NCI-H2107 (cell line): ENCODE measurements at regions not wholly inside any gene's neighbourhood (a gene's known extent, or its start where the extent isn't known, plus 50 kb on each side); places are given as distances from the start of the nearest gene placed in this dataset.

Experiments
- DNase-seq: peaks from one replicate; lab custom pipeline; 2025; lab: John Stamatoyannopoulos, UW

DNA sequence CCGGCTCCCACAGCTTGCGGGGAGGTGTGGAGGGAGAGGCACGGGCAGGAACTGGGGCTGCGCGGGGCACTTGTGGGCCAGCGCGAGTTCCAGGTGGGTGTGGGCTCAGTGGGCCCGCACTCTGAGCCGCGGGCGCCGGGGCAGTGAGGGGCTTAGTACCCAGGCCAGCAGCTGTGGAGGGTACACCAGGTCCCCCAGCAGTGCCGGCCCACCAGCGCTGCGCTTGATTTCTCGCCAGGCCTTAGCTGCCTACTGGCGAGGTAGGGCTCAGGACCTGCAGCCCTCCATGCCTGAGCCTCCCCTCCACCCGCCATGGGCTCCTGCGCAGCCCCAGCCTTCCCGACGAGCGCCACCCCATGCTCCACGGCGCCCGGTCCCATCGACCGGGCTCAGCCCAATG is 337.9 kb upstream of the ACVR2A start:
- no peak for DNase-seq

DNA sequence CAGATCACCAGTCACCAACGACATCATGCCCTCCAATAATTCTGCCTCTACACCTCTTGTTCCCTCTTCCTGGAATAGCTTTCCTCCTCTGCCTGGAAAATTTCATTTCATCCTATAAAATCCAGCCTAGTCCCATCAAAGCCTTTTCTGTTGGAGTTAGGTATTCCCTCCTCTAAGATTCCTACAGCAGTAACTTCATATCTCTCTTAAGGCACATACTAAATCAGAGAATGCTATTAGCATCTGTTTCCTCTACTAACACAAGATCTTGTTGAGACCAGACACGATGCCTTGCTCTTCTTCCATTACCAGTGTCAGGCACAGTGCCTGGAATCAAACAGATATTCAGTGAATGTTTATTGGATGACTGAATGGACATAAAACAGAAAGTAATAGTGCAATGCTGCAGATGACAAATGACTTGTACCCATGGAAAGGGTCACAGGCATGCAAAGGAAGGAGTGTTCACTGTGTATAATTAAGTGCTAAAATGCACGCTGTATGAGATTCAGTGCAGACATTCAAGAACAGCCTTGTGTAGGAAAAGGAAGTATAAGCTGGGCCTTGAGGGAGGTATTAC is 342.0 kb upstream of the ACVR2A start:
- no peak for DNase-seq

DNA sequence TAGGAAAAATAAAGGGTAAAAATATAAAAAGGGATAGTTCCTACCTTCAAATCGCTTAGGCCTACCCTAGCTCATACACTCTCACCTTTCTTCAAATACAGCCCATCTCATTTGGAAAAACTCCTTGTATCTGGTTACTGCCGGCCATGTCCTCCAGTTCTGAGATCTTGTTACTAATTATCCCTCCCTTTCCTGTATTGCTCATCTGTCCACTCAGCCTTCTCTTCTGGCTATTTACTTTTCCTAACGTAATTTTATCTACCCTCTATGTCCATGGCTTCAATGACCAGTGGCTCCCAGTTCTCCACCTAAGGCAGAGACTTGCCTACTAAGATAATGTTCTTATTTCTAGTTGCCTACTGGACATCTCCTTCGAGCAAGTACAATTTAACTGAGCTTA is 342.9 kb upstream of the ACVR2A start:
- DNase-seq = no peak

DNA sequence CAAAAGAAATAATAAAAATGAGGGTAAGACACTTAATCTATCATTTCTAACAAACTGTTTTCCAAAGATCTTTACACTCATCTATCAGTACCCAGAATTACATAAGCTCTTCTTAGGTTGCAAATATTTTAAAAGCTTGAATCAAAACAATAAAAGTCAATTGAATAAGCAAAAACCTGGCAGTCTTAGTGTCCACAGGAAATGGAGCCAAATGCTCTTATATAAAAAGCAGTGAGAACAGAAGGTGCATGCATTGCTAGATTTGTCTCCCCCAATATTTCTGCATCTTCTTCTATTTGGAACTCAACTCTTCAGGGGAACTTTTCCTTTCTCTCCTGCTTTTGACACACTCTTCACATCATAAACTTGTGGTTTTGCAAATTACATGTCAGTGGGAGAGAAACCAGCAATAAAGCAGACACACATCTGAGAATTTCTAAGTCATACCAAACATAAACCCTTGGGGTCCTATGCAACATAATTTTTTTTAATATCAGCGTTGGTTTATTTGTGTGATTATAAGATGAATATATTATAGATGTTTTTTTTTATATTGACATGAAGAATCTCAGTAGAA is 343.9 kb upstream of the ACVR2A start:
- no peak for DNase-seq

DNA sequence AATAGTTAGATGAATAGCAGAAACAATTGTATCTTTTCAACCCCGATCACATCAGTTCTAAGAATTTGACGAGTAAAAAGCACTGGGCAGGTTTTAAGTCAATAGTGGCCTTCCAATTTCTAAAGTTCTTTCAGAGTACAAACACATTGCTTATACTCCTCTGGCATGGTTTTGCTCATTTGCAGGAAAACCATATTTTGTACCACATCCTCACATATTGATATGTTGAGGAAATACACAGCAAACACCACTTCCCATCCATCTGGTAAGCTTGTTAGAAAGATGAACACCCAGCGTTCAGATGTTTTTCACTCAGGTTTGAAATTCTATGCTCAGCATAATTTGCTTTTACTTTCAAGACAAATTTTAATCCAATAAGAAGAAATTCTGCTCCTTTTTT is 344.6 kb upstream of the ACVR2A start:
- DNase-seq = no peak

DNA sequence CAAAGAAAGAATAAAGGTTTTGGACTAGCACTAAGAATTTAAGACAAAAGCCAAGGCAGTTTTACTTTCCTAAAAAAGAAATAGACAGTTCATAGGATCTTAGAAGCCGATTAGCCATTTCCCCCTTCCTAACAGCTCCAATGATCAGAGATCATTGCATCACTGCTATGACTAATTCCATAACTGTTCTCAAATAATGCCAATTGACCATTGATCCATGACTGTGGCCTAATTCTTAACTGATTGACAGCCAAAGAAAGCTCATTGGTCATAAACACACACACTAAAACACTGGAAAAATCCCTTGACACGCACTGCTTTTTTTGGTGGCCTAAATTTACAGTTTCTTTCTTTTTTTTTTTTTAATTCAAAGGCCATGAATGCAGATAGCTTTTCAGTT is 345.0 kb upstream of the ACVR2A start:
- DNase-seq = no peak

DNA sequence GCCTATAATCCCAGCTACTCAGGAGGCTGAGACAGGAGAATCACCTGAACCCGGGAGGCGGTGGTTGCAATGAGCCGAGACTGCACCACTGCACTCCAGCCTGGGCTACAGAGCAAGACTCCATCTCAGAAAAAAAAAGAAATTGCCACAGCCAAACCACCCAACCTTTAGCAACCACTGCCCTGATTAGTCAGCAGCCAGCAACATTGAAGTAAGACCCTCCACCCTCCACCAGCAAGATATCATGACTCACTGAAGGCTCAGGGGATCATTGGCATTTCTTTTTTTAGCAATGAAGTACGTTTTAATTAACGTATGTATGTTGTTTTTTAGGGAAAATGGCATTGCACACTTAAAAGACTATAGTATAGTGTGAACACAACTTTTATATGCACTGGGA is 349.1 kb upstream of the ACVR2A start:
- DNase-seq = no peak

DNA sequence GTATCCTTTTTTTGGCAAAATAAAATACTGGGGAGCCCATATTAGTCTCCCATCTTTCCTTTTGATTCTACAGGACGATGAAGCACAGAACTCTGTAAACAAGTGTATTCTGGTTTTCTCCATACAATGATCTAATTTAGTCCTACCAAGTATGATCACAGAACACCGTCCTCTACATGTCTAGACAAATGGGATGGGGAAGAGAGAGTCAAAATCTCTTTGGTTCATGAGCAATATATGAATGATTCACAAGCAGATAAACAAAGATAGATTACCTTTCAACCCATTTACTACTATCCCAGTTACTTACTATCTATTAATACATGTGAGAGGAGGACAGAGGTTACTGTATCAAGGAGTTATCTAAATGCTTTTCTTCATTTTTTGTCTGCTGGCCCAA is 352.4 kb upstream of the ACVR2A start:
- DNase-seq = no peak

DNA sequence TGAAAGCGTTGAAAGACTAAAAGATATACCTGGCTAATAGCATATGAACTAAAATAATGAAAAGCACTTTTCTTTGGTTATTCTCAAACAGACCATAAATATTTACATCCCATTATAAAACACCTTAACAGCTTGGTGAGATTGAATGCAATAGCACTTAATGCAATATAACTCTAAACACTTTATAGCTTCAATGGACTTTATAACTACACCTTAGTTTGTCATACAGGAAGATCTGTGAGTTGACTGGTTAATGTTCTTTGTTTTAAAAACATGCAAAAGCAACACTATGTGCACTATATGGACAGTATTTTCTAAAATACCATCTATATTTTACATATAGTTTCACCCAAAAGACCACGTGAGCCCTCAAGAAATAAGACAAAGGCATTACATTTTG is 353.3 kb upstream of the ACVR2A start:
- no peak for DNase-seq

DNA sequence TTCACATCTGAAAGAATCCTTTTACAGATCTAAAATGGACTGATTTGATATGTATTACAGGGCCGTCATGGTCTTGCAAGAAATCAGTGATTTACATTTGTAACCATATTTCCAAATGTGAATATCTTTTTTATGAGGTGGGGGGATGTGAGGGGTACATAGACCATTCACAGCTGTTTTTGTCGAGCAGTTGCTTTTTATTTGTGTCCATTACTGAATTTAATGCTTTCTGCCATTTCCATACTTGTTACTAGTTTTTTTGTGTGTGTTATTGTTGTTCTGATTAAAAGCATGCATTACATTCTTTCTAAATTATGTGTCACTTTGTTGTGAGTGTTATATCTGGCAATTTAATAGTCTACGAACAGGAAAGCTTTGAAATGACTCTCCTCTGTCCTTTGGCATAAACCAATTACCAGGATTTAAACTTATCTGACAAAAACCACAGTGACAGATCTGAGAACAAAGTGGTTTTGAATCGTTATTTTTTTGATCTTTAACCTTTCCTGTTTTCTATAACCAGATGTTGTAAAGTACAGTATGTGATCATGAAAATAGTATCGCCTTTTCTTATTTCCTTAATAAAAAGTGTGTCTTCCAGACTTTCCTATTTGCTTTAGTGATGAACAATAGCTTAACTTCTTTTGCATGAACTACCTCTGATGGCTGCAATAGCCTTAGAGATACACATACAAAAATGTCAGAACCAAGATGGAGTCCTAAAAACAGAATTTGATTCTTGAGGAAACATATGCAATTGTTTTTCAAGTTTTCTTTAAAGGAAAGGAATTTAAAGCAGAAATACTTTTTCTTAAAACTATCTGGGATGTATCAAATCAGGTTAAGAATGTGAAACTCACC is 354.2 kb upstream of the ACVR2A start:
- DNase-seq = no peak

DNA sequence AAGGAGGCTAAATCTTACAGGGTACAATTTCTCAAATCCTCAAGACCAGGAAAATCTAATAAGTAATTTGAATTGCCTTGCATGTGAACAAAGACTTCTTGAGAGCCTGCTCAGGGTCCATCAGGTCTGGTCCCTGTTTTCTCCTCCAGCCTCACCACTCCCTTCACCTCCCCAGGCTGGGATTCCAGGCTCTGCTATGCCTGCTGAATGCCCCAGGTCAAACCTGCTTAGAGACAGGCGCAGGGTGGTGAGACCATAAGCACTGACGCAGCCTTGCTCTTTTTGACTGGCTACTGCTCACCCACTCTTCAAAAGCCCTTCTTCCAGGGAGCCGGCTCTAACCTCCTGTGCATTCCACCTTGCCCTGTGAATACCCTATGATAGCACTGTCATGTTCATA is 356.4 kb upstream of the ACVR2A start:
- DNase-seq = no peak

DNA sequence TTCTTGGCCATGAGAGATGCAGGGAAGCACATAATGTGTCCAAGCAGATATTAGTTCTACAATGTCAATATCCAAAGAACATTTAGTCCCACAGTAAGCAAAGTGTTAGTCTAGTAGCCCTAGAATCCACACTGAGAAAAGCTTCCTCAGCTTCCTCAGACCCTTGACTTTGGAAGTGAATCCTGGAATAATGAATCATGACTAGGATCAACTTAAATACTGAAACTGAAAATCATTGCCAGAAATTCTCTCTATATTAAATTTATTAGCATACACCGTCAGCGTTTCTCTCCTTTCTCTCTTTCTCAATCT is 356.9 kb upstream of the ACVR2A start:
- DNase-seq = no peak

DNA sequence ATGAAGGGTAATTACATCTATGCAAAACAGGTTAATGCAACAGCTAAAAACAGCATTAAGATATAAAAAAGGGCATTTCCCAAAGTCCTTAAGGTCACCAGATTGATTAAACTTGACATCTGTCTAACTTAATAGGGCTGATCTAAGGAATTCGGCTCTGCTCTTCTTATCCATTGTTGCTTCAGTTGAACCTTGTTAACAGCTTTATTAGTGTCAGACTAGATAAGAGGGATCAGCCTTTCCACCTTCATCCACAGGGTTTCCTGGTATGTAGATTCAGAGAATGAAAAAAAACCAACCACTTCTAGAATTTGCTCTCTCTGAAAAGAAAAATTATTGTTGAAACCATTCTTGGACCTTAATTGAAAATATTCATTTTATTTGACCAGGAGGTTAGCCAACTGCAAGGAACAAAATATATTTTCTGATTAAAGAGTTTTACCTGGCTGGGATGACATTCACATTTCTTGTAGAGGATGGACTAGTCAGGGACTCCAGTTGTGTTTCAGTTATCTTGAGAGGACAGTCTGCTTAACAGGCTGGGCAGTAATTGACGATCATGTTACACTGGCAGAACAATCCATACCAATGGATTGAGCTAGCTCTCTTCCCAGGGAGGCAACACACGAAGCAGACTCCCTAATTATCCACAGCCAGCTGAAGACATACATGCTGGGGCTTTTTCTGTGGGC is 357.4 kb upstream of the ACVR2A start:
- no peak for DNase-seq

DNA sequence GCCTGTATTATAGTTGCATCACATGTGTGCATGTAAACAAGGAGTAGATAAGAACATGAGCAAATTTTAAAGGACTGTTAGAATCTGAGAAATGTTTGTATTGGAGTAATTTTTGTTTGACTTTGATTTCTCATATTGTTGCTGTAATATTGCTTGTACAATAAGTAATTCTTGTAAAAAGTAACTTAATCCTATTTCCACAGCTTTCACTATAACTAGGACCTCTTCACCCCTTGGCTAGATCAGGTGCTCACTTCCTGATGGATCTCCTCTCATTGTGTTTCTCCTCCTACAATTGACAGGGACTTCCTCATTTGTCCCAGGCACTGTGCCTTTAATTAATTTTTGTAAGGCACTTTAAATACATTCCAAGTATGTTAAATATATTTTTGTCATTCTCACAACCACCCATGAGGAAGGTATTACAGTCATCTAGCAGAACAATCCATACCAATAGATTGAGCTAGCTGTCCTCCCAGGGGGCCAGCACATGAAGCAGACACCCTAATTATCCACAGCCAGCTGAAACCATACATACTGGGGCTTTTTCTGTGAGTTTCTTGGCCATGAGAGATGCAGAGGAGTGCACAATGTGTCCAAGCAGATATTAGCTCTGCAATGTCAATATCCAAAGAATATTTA is 359.5 kb upstream of the ACVR2A start:
- no peak for DNase-seq

DNA sequence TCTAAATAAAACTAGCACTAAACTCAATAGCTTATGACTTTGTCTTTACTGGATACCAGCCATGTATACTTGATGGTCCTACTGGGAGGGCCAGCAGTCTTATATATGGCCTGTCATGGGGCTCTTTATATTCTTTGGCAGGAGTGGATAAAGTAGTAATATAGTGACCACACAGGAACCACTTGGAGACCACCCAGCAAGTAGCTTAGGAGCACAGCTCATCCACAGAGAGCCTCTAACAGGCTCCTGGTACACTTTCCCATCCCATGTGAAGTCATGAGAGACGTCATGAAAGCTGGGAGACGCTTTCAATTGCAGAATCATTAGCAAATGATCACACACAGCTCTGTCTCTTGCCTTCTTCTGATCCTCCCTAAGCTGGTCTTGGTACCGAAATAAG is 360.9 kb upstream of the ACVR2A start:
- no peak for DNase-seq

DNA sequence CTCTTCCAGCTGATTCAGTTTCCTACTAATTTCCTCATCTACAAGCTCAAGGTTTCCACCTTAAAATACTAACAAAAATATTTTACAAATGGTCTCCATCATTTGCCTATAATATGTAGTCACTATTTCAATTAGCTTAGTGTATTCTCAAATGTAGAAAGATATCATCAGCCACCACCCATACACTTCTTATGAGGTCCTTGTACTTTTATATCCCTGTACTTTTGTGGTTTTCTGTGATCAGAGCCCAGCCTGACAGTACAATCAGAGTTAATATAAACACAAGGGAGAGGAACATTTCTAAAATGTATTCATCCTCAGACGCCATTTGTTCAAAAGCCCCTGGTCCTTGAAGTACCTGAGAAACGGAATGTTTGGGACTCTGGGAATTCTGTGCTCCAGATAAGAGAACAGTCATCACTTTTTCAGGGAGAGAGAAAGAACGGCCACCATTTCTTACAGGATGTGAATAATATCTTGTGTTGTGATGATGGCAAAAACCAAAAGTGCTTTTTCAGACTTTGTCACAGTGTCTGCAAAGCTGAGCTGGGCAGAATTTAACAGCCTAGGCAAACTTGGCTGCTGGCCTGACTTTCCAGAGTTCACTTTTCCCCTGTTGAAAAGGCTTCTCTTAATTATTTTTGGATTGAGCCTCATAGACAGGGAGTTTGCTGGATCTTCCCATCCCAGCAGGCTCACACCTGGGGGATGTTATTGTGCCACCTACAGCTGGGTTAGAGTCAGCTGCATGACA is 361.7 kb upstream of the ACVR2A start:
- no peak for DNase-seq

DNA sequence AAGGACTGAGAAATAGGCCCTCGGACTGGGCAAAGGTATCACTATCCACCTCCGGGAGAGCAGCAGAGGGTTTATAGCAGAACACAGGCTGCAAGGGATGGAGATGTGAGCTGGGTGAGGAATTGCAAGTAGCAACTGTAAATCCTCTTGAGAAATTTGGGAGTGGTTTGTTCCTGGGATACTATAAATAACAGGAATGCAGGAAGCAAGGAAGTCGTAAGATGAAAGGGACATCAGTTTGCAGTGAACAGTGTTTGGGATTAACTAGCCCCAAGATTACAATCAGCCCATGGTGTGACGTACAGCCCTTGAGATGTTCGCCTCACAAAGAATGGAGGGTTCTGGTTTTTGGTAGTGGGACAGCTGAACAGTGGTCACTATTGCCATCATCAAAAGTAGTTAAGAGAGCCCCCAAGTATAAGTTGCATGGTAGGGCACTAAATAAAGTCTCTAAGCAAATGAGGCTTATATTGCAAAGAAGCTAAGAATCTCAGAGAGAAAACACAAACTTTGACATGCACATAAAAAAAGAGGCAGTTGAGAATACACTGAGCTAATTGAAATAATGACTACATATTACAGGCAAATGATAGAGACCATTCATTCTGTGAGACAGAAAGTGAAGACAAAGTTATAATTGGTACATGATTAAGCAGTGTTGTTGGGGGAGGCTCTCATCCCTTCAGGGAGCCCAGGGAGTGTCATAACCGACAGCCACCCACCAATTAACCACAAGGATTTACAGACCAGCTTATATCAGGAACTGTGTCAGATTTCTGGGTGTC is 362.5 kb upstream of the ACVR2A start:
- DNase-seq = no peak

DNA sequence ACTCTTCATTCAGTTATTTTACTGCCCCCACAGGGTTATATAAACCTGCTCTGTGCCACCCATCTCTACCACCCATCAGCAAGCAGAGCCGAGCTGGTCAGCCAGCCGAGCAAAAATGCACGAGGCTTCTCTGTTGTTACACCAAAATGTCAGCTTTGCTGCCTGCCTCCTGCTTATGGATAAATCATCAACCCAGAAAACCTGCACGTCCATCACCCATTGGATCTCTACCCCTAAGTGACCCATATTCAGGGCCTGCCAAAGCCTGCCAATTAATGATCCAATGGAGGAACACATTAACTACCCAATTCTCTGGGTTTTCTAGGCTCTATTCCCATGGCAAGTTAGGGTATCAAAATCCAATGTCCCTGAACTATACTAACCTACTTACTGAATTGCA is 365.5 kb upstream of the ACVR2A start:
- no peak for DNase-seq

DNA sequence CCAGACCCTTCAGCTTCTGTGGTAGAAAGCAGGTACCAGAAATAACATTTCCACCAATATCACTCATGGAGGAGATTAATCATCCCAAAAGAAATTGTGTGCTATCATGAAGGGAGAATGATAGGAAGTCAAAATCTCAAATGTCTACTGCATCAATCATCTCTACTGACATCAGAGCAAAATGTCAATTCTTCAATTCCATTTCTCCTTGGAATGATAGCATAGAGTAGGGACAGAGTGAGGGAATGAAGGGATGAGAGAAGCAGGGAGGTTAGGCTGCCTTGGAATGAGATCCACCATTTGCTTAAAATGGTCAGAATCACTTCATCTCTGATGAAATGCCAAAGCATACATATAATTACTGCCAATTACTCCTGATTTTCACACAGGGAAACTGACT is 371.8 kb upstream of the ACVR2A start:
- DNase-seq = no peak

DNA sequence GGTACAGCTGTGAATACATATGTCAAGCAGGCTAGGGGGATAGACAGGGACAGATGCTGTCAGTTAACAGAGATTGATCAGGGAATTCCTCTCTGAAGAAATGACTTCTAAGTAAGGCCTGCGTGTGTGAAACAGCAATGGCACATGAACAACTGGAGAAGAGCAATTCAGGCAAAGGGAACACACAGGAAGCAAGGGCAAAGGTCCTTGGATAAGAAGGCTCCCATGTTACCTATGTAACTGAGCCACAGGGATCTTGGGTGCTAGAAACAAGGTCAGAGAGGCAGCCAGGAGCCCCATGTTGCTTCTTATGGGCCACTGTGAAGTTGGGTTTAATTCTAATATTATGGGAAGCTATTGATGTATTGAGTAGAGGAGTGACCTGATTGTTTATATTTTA is 373.7 kb upstream of the ACVR2A start:
- DNase-seq = no peak

DNA sequence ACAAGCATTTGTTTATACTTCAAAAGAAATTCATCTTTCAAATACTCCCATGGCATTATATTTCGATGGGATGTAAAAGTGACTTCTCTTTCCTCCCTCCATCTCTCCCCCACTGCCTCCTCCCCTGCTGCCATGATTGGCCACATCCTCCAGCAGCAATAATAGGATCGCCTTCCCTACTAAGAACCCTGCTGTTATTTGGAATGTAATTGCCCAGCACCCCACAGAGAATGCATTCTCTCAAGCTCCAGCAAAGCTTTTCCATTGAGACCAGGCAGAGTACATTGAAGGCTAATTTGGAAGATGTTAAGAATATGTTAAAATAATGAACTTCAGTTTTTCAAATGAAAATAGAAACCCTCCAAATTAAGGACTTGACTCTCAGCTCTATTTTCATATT is 375.4 kb upstream of the ACVR2A start:
- peak; percentile 56 for DNase-seq
